ENCODE measurements at regions not wholly inside any gene's neighbourhood (a gene's known extent, or its start where the extent isn't known, plus 50 kb on each side); places are given as distances from the start of the nearest gene placed in this dataset.
"Not testable (repeated sequence)": the region's sequence is repeated elsewhere in the genome, so short reads cannot be mapped to it uniquely, and the experiment has no call there.

GRCh38 chr5:131001507-131001906 is 163.5 kb downstream of the HINT1 start:
- no peak for DNase-seq

GRCh38 chr5:131000289-131000688 is 164.8 kb downstream of the HINT1 start:
- DNase-seq: no peak

GRCh38 chr5:130996720-130997119 is 168.3 kb downstream of the HINT1 start:
- DNase-seq: not testable (repeated sequence)

GRCh38 chr5:130995851-130996250 is 169.2 kb downstream of the HINT1 start:
- no peak for DNase-seq

GRCh38 chr5:130995254-130995515 is 169.9 kb downstream of the HINT1 start:
- DNase-seq: no peak

- DNase-seq: no peak
These were observed 170.4 kb downstream of the HINT1 start for GRCh38 chr5:130994496-130995253.

GRCh38 chr5:130992621-130993020 is 172.4 kb downstream of the HINT1 start:
- no peak for DNase-seq

GRCh38 chr5:130992095-130992494 is 173.0 kb downstream of the HINT1 start:
- DNase-seq: no peak

- DNase-seq: no peak
These were observed 179.3 kb downstream of the HINT1 start for GRCh38 chr5:130985776-130986175.

GRCh38 chr5:130981663-130982062 is 183.4 kb downstream of the HINT1 start:
- DNase-seq: no peak

- no peak for DNase-seq
These were observed 186.6 kb downstream of the HINT1 start for GRCh38 chr5:130978475-130978874.

GRCh38 chr5:130976493-130976892 is 188.6 kb downstream of the HINT1 start:
- DNase-seq: no peak

GRCh38 chr5:130975847-130976246 is 189.2 kb downstream of the HINT1 start:
- DNase-seq: no peak

- DNase-seq: no peak
These were observed 189.8 kb downstream of the HINT1 start for GRCh38 chr5:130975299-130975698.

GRCh38 chr5:130974021-130974683 is 190.9 kb downstream of the HINT1 start:
- DNase-seq: no peak

GRCh38 chr5:130966990-130967525 is 198.0 kb downstream of the HINT1 start:
- peak; percentile 2 for DNase-seq

GRCh38 chr5:130965920-130966319 is 199.1 kb downstream of the HINT1 start:
- DNase-seq: no peak

- no peak for DNase-seq
These were observed 199.7 kb downstream of the HINT1 start for GRCh38 chr5:130965360-130965759.

GRCh38 chr5:130964231-130965202 is 200.5 kb downstream of the HINT1 start:
- DNase-seq: no peak

GRCh38 chr5:130963798-130964197 is 201.3 kb downstream of the HINT1 start:
- DNase-seq: no peak

- DNase-seq: no peak
These were observed 207.9 kb downstream of the HINT1 start for GRCh38 chr5:130957151-130957550.

GRCh38 chr5:130955041-130955440 is 210.0 kb downstream of the HINT1 start:
- no peak for DNase-seq

GRCh38 chr5:130954336-130954735 is 210.7 kb downstream of the HINT1 start:
- no peak for DNase-seq

All from RPMI8226 (cell line).